ENCODE measurements at regions not wholly inside any gene's neighbourhood (a gene's known extent, or its start where the extent isn't known, plus 50 kb on each side); places are given as distances from the start of the nearest gene placed in this dataset.
A peak's percentile ranks its signal among the peaks of the same experiment; 100 is the strongest.

- no peak for TF ChIP-seq TAF1 (IDR thresholded peaks at IDR 0.05; ENCODE audit: low read depth)
- no peak for TF ChIP-seq EGR1 (IDR thresholded peaks at IDR 0.05)
- TF ChIP-seq CEBPB (IDR thresholded peaks at IDR 0.05) = no peak
- TF ChIP-seq ZBTB7A (IDR thresholded peaks at IDR 0.05; ENCODE audit: low read depth) = no peak
- TF ChIP-seq REST (IDR thresholded peaks at IDR 0.05; ENCODE audit: low read depth) = no peak
- TF ChIP-seq USF1 (IDR thresholded peaks at IDR 0.05) = no peak
- TF ChIP-seq EP300 (IDR thresholded peaks at IDR 0.05; ENCODE audit: borderline replicate concordance) = no peak
- no peak for TF ChIP-seq NFIC (IDR thresholded peaks at IDR 0.05)
- no peak for TF ChIP-seq MAX (IDR thresholded peaks at IDR 0.05)
- no peak for TF ChIP-seq YY1 (IDR thresholded peaks at IDR 0.05; ENCODE audit: low read depth)
- TF ChIP-seq RAD21 (IDR thresholded peaks at IDR 0.05; ENCODE audit: low read depth) = no peak
- TF ChIP-seq CREB1 (IDR thresholded peaks at IDR 0.05; ENCODE audit: low read depth) = no peak
- no peak for TF ChIP-seq TCF12 (IDR thresholded peaks at IDR 0.05; ENCODE audit: low read depth)
- no peak for TF ChIP-seq TEAD4 (IDR thresholded peaks at IDR 0.05)
Measured at GRCh38 chr1:232409584-232409983, 220.3 kb downstream of the SIPA1L2 start.

- TF ChIP-seq REST (IDR thresholded peaks at IDR 0.05; ENCODE audit: low read depth) = no peak
- TF ChIP-seq CEBPB (IDR thresholded peaks at IDR 0.05) = no peak
- TF ChIP-seq CREB1 (IDR thresholded peaks at IDR 0.05; ENCODE audit: low read depth) = no peak
- no peak for TF ChIP-seq EGR1 (IDR thresholded peaks at IDR 0.05)
- TF ChIP-seq EP300 (IDR thresholded peaks at IDR 0.05; ENCODE audit: borderline replicate concordance) = no peak
- no peak for TF ChIP-seq MAX (IDR thresholded peaks at IDR 0.05)
- TF ChIP-seq NFIC (IDR thresholded peaks at IDR 0.05) = no peak
- TF ChIP-seq TCF12 (IDR thresholded peaks at IDR 0.05; ENCODE audit: low read depth) = no peak
- TF ChIP-seq USF1 (IDR thresholded peaks at IDR 0.05) = no peak
- TF ChIP-seq FOXM1 (IDR thresholded peaks at IDR 0.05; ENCODE audit: borderline replicate concordance, low read depth) = no peak
- TF ChIP-seq TEAD4 (IDR thresholded peaks at IDR 0.05) = no peak
- TF ChIP-seq YY1 (IDR thresholded peaks at IDR 0.05; ENCODE audit: low read depth) = no peak
- TF ChIP-seq ZBTB7A (IDR thresholded peaks at IDR 0.05; ENCODE audit: low read depth) = no peak
- TF ChIP-seq RAD21 (IDR thresholded peaks at IDR 0.05; ENCODE audit: low read depth) = no peak
- TF ChIP-seq TAF1 (IDR thresholded peaks at IDR 0.05; ENCODE audit: low read depth) = no peak
Measured at GRCh38 chr1:232407120-232407519, 222.8 kb downstream of the SIPA1L2 start.

GRCh38 chr1:232405781-232406180 is 224.2 kb downstream of the SIPA1L2 start:
- TF ChIP-seq CEBPB (IDR thresholded peaks at IDR 0.05) (no peak), ZBTB7A (IDR thresholded peaks at IDR 0.05; ENCODE audit: low read depth) (no peak), TCF12 (IDR thresholded peaks at IDR 0.05; ENCODE audit: low read depth) (no peak), MAX (IDR thresholded peaks at IDR 0.05) (no peak), CREB1 (IDR thresholded peaks at IDR 0.05; ENCODE audit: low read depth) (no peak), NFIC (IDR thresholded peaks at IDR 0.05) (no peak), YY1 (IDR thresholded peaks at IDR 0.05; ENCODE audit: low read depth) (no peak), FOXM1 (IDR thresholded peaks at IDR 0.05; ENCODE audit: borderline replicate concordance, low read depth) (no peak)

GRCh38 chr1:232404981-232405731 is 224.8 kb downstream of the SIPA1L2 start:
- TF ChIP-seq TAF1 (IDR thresholded peaks at IDR 0.05; ENCODE audit: low read depth) (no peak), ZBTB7A (IDR thresholded peaks at IDR 0.05; ENCODE audit: low read depth) (no peak), REST (IDR thresholded peaks at IDR 0.05; ENCODE audit: low read depth) (peak; percentile 69), TEAD4 (IDR thresholded peaks at IDR 0.05) (no peak)
